ENCODE measurements at regions not wholly inside any gene's neighbourhood (a gene's known extent, or its start where the extent isn't known, plus 50 kb on each side); places are given as distances from the start of the nearest gene placed in this dataset.
"Not testable (repeated sequence)": the region's sequence is repeated elsewhere in the genome, so short reads cannot be mapped to it uniquely, and the experiment has no call there.

DNA sequence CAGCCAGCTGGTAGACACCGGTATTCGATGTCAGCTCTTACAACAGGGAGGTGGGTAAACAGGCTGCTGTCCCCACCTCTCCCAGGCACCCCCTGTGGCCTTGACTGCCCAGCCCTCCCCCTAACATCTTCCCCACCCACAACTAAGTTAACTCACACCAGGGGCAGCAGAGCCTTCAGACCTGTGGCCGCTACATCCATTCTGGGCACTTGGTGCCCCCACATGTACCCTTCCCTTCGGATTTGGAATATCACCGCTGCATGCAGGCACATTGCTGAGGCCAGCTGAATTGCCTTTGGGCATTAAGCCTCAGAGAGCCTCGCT is 130.3 kb downstream of the MYCN start:
- DNase-seq: no peak

DNA sequence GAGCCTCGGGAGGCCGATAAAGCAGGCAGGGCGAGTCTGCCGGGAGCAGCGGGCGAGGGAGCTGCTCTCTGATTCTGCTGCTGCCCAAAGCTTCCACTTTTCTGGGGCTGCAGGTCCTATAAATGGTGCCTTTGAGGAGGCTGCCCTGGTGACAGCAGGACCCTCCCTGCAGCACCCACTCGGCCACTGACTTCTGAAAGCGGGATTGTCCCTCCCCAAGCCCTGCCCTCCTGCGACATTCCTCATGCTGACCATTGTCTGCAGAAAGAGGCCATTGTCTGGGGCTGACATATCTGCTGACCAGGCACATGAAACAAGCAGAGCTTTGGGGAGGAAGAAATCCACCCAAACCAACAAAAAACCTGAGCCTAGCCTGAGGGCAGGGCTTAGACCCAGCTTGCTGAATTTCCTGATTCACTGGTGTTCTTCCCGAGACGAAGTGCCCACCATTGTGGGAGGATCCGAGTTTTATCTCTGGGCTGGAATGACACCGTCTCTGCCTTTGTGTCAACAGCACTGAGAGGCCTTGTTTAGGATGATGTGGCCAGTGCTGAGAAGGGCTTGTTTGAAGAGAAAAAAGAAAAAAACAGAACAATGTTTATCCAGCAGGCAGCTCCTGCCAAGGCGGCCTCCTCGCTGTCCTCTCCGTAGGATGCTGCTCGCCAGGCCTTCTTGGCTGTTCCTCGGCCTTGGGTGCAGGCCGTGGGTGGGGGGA is 129.7 kb downstream of the MYCN start:
- DNase-seq: no peak

DNA sequence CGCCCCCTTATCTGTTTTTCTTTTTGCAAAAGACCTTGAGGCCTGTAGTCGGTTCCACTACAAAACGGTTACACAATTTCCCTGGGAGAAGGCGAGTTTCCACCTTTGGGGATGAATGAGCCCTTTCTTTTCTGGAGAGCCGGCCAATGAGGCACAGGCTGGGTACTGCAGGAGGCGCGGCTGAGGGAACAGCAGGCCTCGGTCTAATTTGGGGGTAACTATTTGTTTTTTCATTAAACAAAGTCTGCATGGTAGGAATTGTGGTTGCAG is 129.2 kb downstream of the MYCN start:
- no peak for DNase-seq

DNA sequence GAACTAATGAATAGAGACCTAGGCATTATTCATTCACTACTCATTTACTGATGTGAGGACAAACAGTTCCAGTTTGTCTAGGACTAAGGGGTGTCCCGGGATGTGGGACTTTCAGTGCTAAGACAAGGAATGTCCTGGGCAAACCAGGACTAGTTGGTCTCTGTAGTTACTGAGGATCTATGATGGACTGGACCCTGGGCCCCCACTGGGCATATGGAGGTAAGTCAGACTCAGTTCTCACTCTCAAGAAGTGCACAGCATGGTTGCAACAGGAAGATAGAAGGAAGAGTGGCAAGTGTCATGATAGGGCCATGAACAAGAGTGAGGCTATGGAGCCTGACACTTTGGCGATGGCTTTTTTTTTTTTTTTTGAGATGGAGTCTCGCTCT is 128.2 kb downstream of the MYCN start:
- no peak for DNase-seq

DNA sequence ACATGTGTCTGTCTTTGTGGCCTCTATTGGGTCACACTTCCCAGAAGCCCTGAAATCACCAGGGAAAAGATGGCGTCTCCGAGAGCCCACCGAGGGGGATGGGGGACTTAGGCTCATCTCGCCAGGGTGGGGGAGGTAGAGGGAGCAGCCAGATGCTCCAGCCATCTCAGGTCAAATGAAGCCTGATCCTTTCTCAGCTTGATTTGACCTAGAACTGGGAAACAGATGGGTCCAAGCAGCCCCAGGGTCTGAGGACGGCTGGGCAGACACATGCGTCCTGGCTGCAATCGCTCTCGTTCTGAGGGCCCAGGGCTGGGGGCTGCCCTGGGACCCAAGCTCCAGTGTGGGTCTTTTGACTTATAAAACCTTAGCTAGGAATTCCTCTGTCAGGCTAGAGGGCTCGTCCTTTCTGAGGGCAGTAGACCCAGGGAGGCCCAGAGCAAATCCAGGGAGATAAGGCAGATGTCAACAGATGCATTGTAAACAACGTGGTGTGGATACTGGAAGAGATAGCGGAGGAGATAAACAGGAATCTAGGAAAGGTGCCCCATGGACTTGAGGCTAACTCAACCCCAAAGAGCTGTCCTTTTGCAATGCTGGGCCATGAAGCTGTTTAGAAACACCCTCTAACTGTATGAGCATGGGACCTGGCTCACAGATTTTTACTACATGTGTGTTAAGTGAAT is 127.7 kb downstream of the MYCN start:
- DNase-seq: no peak

DNA sequence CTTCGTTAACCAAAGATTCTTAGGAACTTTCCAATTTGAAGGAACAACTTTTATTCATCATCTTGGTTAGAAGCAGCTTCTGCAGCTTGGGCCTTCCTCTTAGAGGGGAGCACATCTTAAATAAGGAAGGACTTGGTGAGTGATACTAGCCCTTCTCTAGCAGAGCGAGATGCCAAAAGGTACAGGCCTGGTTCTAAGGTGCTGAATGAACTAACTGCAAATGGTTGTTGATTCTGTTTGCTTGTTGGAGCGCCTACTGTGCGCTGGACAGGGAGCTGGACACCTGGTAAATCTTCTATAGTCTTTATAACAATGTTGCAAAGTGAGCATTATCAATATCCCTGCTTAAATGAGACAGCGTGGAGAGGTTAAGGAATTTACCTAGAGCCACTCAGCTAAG is 127.1 kb downstream of the MYCN start:
- DNase-seq: no peak

DNA sequence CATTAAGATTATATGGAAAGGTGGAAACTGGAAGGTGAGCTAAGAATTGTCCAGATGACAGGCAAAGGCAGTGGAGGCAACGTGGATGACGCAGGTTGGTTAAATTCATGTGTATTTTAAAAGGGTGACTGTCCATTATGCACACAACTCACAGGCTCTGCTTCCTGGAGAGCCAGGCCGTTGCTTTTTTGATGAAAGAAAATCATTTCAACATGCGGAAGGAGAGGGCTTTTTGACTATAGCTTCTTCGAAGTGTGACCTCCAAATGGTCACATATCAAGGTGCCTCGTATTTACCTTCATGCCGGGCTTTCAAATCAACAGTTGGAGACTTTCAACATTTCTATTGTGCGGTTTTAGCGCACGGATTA is 126.7 kb downstream of the MYCN start:
- no peak for DNase-seq

DNA sequence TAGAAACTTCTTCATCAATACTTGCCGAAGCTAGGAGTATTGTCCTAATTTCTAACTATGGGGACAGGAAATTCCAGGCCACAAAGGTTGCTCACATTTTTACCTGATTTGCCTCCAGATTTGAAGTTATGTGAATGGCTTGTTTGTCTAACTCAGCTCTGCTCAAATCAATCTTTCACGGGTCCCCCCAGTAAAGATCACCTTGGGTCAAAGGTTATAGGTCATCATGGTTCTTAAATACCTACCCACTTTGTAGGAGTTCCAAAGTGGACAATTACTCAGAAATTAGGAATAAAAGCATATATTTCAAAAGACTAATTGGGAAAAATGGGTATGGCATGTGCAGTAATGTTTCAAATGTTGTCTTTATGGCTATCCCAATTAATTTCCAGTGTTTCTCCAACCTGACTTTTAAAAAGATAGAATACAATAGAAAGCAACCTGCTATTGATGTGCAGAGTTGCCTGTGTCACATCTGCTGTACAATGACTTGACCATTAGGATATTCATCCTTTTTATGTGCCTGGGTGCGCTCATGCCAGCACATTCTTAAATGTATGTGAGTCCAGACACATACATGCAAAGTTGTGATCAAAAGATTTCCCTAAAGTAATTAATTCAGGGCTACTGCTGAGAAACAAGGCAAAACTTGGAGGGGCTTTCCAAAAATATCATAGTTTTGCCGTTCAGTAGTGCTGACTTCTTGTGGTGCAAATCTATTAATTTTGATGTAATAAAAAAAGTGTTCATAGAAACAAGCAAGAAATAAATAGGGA is 126.1 kb downstream of the MYCN start:
- no peak for DNase-seq

DNA sequence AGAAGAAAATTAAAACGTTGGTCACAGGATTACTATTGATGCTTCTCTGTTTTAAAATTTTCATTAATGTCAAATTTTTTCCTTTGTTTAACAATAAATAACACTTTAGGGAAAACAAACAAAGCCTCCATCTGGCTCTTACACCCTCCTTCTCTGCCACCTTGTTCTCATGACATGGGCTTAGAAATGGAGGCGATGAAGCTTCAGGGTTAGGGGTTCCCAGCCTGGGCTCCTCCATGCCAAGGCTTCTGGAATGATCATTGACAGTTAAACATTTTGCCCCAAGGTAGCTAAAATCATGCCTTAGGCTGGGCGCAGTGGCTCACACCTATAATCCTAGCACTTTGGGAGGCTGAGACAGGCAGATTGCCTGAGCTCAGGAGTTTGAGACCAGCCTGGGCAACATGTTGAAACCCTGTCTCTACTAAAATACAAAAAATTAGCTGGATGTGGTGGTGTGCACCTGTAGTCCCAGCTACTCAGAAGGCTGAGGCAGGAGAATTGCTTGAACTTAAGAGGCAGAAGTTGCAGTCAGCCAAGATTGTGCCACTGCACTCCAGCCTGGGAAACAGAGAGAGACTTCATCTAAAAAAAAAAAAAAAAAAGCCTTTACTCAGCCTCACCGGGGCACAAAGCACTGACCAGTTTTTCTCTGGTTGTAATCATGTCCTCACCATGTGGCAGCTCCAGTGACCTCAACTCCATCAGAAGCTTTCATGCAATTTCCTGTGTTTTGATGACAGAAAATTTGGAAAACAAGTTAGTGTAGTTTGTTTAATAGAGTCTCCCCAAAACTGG is 125.1 kb downstream of the MYCN start:
- DNase-seq: not testable (repeated sequence)

DNA sequence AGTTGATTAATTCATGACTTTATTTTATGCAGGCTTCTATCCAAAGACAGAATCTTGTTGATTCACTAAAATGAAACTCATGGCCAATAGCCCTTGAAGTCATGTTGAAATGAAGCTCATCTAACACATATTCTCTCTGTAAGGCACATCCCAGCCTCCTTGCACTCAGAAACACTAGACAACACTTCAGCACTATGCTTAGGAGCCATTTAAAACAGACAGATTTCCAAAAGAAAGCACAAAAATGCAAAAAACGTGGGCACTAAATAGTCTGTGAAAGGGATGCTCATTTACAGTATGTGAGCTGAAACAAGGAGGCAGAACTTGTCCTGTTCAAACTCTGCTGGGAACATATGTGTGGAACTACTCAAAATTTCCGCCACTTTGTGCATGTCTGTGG is 124.4 kb downstream of the MYCN start:
- no peak for DNase-seq

DNA sequence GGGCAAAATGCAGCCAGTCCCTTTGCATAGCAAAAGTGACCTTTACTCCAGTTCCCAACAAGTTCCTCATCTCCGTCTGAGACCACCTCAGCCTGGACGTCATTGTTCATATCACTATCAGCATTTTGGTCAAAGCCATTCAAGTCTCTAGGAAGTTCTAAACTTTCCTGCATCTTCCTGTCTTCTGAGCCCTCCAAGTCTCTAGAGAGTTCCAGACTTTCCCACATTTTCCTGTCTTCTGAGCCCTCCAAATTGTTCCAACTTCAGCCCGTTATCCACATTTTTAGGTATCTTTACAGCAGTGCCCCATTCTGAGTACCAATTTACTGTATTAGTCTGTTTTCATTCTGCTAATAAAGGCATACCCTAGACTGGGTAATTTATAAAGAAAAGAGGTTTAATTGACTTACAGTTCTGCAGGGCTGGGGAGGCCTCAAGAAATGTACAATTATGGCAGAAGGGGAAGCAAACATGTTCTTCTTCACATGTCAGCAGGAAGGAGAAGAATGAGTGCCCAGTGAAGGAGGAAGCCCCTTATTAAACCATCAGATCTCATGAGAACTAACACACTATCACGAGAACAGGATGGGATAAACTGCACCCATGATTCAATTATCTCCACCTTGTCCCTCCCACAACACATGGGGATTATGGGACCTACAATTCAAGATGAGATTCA is 123.7 kb downstream of the MYCN start:
- no peak for DNase-seq

DNA sequence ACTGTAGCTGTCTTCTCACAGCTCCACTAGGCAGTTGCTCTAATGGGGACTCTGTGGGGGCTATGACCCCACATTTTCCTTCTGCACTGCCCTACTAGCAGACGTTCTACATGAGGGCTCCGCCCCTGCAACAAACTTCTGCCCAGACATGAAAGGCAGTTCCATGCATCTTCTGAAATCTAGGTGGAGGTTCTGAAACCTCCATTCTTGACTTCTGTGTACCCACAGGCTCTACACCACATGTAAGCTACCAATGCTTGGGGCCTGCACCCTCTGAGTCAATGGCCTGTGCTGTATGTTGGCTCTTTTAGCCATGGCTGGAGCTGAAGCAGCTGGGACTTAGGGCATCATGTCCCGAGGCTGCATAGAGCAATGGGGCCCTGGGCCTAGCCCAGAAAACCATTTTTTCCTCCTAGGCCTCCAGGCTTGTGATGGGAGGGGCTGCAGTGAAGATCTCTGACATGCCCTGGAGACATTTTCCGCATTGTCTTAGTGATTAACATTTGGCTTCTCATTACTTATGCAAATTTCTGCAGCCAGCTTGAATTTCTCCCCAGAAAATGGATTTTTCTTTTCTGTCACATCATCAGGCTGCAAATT is 123.0 kb downstream of the MYCN start:
- no peak for DNase-seq

DNA sequence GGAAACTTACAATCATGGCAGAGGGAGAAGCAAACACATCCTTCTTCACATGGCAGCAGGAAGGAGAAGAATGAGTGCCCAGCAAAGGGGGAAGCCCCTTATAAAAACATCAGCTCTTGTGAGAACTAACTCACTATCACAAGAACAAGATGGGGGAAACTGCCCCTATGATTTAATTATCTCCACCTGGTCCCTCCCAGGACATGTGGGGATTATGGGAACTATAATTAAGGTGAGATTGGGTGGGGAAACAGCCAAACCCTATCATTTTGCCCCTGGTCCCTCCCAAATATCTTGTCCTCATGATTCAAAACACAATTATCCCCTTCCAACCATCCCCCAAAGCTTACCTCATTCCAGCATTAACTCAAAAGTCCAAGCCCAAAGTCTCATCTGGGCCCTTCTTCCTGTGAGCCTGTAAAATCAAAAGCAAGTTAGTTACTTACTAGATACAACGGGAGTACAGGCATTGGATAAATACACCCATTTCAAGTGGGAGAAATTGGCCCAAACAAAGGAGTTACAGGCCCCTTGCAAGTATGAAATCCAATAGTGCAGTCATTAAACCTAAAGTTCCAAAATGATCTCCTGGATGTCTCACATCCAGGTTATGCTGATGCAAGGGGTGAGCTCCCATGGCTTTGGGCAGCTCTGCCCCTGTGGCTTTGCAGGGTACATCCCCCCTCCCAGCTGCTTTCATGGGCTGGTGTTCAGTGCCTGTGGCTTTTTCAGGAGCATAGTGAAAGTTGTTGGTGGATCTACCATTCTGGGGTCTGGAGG is 122.3 kb downstream of the MYCN start:
- DNase-seq: no peak

DNA sequence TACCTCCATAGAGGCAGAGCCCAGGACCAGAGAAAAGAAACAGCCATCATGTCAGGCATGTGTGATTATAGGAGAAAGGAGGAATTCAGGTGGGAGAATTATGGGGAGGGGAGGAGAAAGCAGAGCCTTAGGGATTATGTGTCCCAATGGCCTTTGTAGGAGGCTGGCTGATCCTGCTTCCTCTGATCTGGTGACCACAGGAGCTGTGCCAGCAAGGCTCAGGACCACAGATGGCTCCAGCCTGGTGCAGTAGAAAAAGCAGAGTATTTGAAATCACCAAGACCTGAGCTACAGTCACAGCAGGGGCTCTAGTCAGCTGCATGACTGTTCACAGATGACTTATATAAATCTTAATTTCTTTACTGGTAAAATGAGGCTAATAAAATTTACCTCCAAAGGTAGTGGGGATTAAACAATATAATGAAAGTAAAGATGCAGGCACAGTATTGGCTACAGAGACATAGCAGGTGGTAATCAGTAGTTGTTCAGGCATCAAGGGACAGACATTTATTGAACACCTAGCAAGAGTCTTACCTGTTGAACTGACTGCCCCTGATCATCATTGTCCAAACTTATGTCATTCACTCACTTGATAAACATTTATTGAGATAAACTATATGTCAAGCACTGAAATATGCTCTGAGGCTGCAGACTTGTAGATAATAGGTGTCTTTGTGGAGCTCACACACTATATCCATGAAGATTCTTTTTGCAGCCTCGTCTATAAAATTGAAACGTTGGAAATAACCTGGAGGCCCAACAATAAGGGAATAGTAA is 121.3 kb downstream of the MYCN start:
- no peak for DNase-seq

DNA sequence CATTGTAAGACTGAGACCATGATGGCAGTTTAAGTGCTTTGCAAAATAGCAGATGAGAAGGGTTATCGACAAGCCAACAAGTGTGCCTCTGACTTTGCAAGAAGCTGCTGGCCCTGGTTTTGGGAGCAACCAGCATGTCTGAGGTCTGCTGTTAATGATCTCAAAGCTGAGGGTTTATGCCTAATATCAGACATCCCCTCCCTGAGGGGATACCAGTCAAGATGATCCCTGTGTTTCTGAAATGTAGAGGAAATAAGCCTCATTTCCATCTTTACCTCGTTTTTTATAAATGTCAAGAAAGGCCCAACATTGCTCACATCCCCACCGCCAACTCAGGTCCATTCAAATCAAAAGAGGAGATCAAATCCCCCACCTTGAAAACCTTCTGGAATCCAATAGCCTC is 120.6 kb downstream of the MYCN start:
- no peak for DNase-seq

DNA sequence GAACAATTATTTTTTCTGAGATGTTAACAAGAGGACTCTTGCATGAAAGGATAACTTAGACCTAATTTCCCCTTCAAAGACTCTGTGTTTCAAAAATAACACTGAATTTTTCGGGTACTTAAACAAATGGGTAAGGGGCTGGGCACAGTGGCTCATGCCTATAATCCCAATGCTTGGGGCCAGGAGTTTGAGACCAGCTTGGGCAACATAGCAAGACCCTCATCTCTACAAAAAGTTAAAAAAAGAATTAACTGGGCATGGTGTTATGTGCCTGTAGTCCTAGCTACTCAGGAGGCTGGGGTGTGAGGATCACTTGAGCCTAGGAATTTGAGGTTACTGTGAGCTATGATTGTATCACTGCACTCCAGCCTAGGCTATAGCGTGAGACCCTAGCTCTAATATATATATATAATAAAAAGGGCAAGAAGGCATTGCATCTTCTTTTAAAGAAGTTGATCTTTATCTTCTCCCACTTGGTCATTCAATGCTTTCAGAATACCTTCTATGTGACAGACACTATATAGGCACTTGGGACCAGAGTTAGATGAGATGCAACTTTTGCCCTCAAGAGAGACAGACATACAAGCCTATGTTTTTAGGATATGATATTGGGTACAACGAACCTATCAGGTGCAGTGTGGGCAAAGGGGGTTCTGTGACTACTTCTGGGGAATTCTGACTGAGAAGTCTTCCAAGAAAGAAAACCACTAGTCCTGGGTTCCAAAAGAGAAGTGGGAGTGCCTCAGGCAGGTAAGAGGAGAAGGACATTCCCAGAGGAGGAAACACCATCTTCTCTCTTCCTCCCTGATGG is 120.0 kb downstream of the MYCN start:
- DNase-seq: no peak

DNA sequence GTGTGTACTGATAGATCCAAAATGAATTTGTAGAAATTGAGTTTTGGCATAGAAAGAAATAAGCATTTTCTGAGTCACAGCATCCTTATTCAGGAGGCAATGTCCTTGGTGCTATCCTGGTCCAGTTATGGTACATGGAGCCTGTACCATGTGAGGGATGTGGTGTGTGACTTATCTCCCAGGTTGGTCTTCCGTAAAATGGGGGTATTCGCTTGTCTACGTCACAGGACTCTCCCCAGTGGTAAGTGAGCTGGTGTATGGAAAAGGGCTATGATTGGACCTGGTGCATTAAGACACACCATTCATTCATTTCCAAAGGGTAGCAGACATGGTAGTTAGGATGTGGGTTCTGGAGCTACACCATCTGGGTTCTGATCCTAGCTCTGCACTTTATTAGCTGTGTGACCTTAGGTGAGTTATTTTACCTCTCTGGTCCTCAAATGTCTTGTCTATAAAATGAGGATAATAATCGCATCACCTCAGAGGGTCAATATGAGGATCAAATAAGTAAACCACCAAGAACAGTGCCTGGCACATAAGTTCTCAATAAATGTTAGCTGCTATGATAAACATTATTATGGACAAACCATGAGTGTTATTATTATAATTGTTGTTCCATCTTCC is 119.2 kb downstream of the MYCN start:
- DNase-seq: no peak

DNA sequence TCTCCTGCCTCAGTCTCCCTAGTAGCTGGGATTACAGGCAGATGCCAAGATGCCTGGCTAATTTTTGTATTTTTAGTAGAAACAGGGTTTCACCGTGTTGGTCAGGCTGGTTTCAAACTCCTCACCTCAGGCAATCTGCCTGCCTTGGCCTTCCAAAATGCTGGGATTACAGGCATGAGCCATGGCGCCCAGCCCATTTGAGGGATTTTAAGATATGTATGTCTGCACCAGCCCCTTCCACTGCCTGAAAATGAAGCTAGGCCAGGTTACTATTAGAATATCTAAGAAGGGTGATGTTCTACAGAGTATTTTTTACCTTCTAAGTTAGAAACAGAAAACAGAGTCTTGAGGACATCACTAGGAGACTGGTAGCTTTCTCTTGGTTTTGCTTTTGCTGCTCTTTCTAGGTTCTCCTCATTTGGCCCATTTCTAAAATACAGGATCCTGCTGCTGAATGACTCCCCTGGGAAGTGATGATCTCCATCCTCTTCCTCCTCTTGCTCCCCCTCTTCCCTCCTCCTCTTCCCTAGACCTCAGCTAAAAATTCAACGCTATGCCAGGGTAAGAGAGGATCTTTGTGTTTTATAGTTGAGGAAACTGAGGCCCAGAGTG is 118.5 kb downstream of the MYCN start:
- DNase-seq: no peak

DNA sequence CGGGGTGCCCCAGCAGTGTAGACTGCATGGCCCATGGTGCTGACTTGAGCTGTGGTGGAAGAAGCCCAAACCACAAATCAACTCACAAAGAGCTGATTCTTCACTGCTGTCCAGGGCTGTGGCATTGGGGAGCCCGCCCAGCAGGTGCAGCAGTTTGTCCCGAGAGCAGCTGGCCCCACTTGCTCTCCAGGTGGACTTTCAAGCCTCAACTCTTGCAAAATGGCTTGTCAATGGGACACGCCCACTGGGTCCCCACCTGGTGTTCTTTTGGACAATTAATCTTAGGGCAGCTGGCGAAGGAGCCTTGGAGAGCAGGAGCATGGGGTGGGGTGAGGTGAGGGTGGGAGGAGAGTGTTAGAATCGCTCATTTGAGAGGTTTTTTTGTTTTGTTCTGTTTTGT is 117.9 kb downstream of the MYCN start:
- no peak for DNase-seq
